Stimulated activated CD4-positive, alpha-beta T cell treated with anti-CD3 and anti-CD28 coated beads, Interleukin-15, amount 100 ng/mL, for 48 hours (primary cell): ENCODE measurements at regions not wholly inside any gene's neighbourhood (a gene's known extent, or its start where the extent isn't known, plus 50 kb on each side); places are given as distances from the start of the nearest gene placed in this dataset.
"Not testable (repeated sequence)": the region's sequence is repeated elsewhere in the genome, so short reads cannot be mapped to it uniquely, and the experiment has no call there.

ENCODE experiments used
- DNase-seq, 2 donors: peaks; one replicate each; pipeline ENCODE4 v3.0.0-alpha.2; 2020; ENCODE audit warnings: low read depth in 2 of 2

GRCh38 chr16:29234536-29235275 is 171.8 kb downstream of the NPIPB11 start:
- DNase-seq, result not testable (repeated sequence)

- not testable (repeated sequence) for DNase-seq
Measured at GRCh38 chr16:29233705-29234404, 172.7 kb downstream of the NPIPB11 start.

GRCh38 chr16:29232811-29233704 is 173.5 kb downstream of the NPIPB11 start:
- DNase-seq, result no peak

GRCh38 chr16:29232160-29232705 is 174.3 kb downstream of the NPIPB11 start:
- DNase-seq, result not testable (repeated sequence)

- no peak for DNase-seq
Measured at GRCh38 chr16:29231244-29231643, 175.3 kb downstream of the NPIPB11 start.

GRCh38 chr16:29230671-29231096 is 175.8 kb downstream of the NPIPB11 start:
- DNase-seq, result no peak

GRCh38 chr16:29230006-29230668 is 176.4 kb downstream of the NPIPB11 start:
- DNase-seq, result not testable (repeated sequence)

GRCh38 chr16:29229616-29230005 is 176.9 kb downstream of the NPIPB11 start:
- DNase-seq, result not testable (repeated sequence)

- DNase-seq, result not testable (repeated sequence)
Measured at GRCh38 chr16:29228664-29229611, 177.6 kb downstream of the NPIPB11 start.

GRCh38 chr16:29227751-29228663 is 178.5 kb downstream of the NPIPB11 start:
- peak; percentile 31 to 51 for DNase-seq

GRCh38 chr16:29226782-29227181 is 179.7 kb downstream of the NPIPB11 start:
- no peak for DNase-seq

- not testable (repeated sequence) for DNase-seq
Measured at GRCh38 chr16:29224675-29225074, 181.8 kb downstream of the NPIPB11 start.

GRCh38 chr16:29222615-29223014 is 183.9 kb downstream of the NPIPB11 start:
- not testable (repeated sequence) for DNase-seq

GRCh38 chr16:29222008-29222407 is 184.5 kb downstream of the NPIPB11 start:
- DNase-seq, result not testable (repeated sequence)

GRCh38 chr16:29221281-29221955 is 185.1 kb downstream of the NPIPB11 start:
- not testable (repeated sequence) for DNase-seq

GRCh38 chr16:29220647-29221191 is 185.8 kb downstream of the NPIPB11 start:
- DNase-seq, result not testable (repeated sequence)

GRCh38 chr16:29219966-29220646 is 186.4 kb downstream of the NPIPB11 start:
- not testable (repeated sequence) for DNase-seq
